ENCODE measurements at regions not wholly inside any gene's neighbourhood (a gene's known extent, or its start where the extent isn't known, plus 50 kb on each side); places are given as distances from the start of the nearest gene placed in this dataset.

DNA sequence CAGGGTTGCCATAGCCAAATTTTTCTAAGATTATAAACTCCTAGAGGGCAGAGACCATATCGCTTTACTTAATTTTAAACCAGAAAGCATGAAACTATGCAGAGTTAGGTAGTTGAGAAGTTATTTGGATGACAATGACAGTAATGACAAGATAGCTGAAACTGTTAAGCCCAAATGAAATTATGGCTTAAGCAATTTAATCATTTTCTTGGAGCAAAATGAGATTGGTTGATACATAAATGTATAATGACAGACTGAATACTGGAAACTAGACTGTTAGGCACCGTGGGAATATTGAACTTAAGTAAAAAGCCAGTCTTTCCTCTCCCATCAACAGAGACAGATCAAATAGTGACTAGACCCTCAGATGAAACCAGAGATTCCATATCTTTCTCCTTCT, 670.3 kb upstream of the NRSN1 start:
- TF ChIP-seq CTCF (IDR thresholded peaks at IDR 0.05) (no peak), EP300 (IDR thresholded peaks at IDR 0.05) (no peak), POLR2A (IDR thresholded peaks at IDR 0.05) (no peak)

Data from tibial nerve (tissue), 4 donors.